CD14-positive monocyte (primary cell): ENCODE measurements at regions not wholly inside any gene's neighbourhood (a gene's known extent, or its start where the extent isn't known, plus 50 kb on each side); places are given as distances from the start of the nearest gene placed in this dataset.

ENCODE experiments used
- DNase-seq, 3 donors: peaks; one replicate each; pipeline ENCODE4 v3.0.0-alpha.2; 2011 to 2022
- H2AFZ ChIP-seq: 2 replicates; pipeline ENCODE4 v1.6.0; 2012; ENCODE audit warnings: mild to moderate bottlenecking, low read depth, low read length, inconsistent platforms; ENCODE audit not compliant: insufficient read depth, poor library complexity, severe bottlenecking
- H3K27ac ChIP-seq, 2 donors: 1 replicate in 1 of 2; 2 replicates in 1 of 2; pipeline ENCODE4 v1.5.1; 2012 to 2013; ENCODE audit warnings: low read length in 2 of 2, control low read depth in 1 of 2, inconsistent platforms in 1 of 2, low read depth in 1 of 2, mild to moderate bottlenecking in 1 of 2
- H3K27me3 ChIP-seq, 2 donors: one replicate each; pipeline versions ENCODE4 v1.6.0 to v1.6.1; 2011 to 2013; ENCODE audit warnings: low read length in 2 of 2; ENCODE audit not compliant: control insufficient read depth in 2 of 2, insufficient read depth in 2 of 2
- H3K36me3 ChIP-seq, 2 donors: replicated peaks in 1 of 2; 1 replicate in 1 of 2; 2 replicates in 1 of 2; pipeline versions ENCODE4 v1.5.1 to v1.6.1; 2012 to 2013; ENCODE audit warnings: low read length in 2 of 2, control low read depth in 1 of 2, inconsistent platforms in 1 of 2, mild to moderate bottlenecking in 1 of 2; ENCODE audit not compliant: insufficient read depth in 2 of 2, control insufficient read depth in 1 of 2
- H3K4me1 ChIP-seq, 2 donors: 1 replicate in 1 of 2; 2 replicates in 1 of 2; pipeline versions ENCODE4 v1.5.1 to v1.6.1; 2012 to 2013; ENCODE audit warnings: low read length in 2 of 2, control low read depth in 1 of 2, inconsistent platforms in 1 of 2, mild to moderate bottlenecking in 1 of 2, moderate library complexity in 1 of 2; ENCODE audit not compliant: insufficient read depth in 2 of 2, control insufficient read depth in 1 of 2
- H3K4me2 ChIP-seq: replicated peaks from 2 replicates; pipeline ENCODE3; 2012; ENCODE audit warnings: low read length, moderate library complexity, mild to moderate bottlenecking; ENCODE audit not compliant: poor library complexity, severe bottlenecking; ENCODE audit errors: extremely low read depth
- H3K4me3 ChIP-seq, 3 experiments: fragments of 200-600 bp in 1 of 3; sonication (generic) in 1 of 3; replicated peaks in 1 of 3; 1 replicate in 2 of 3; 2 replicates in 1 of 3; pipeline ENCODE4 v1.5.1; 2011 to 2013; ENCODE audit warnings: low read length in 3 of 3, mild to moderate bottlenecking in 3 of 3, control low read depth in 2 of 3, low read depth in 2 of 3, inconsistent platforms in 1 of 3, moderate library complexity in 1 of 3
- H3K79me2 ChIP-seq: 2 replicates; pipeline ENCODE4 v1.6.0; 2012; ENCODE audit warnings: mild to moderate bottlenecking, control low read depth, inconsistent platforms, low read length, moderate library complexity; ENCODE audit not compliant: insufficient read depth
- H3K9ac ChIP-seq: 2 replicates; pipeline ENCODE4 v1.6.0; 2017; ENCODE audit warnings: low read length, mild to moderate bottlenecking; ENCODE audit not compliant: insufficient read depth, poor library complexity, severe bottlenecking
- H3K9me3 ChIP-seq, 2 donors: replicated peaks in 1 of 2; 1 replicate in 1 of 2; 2 replicates in 1 of 2; pipeline versions ENCODE4 v1.5.1 to v1.6.1; 2012 to 2013; ENCODE audit warnings: low read length in 2 of 2, control low read depth in 1 of 2; ENCODE audit not compliant: control insufficient read depth in 1 of 2, insufficient read depth in 1 of 2
- H4K20me1 ChIP-seq: 2 replicates; pipeline ENCODE4 v1.6.0; 2012; ENCODE audit warnings: mild to moderate bottlenecking, low read length, control low read depth, moderate library complexity; ENCODE audit not compliant: insufficient read depth
- H3K27ac Mint-ChIP-seq, 7 donors: one replicate each; pipeline ENCODE4 v1.8.0; 2020; ENCODE audit warnings: mild to moderate bottlenecking in 7 of 7, mixed read lengths in 7 of 7, moderate library complexity in 6 of 7, inconsistent platforms in 2 of 7
- H3K27me3 Mint-ChIP-seq, 3 donors: one replicate each; pipeline ENCODE4 v1.8.0; 2021 to 2022; ENCODE audit warnings: low read depth in 3 of 3, mild to moderate bottlenecking in 3 of 3, mixed read lengths in 3 of 3, moderate library complexity in 3 of 3, inconsistent platforms in 1 of 3
- H3K36me3 Mint-ChIP-seq, 2 donors: one replicate each; pipeline ENCODE4 v1.8.0; 2020; ENCODE audit warnings: mixed read lengths in 2 of 2, inconsistent platforms in 1 of 2, mild to moderate bottlenecking in 1 of 2
- H3K4me1 Mint-ChIP-seq: one replicate; pipeline ENCODE4 v1.8.0; 2020; ENCODE audit warnings: mild to moderate bottlenecking, mixed read lengths
- H3K4me3 Mint-ChIP-seq, 2 donors: one replicate each; pipeline ENCODE4 v1.8.0; 2020; ENCODE audit warnings: mild to moderate bottlenecking in 2 of 2, mixed read lengths in 2 of 2, moderate library complexity in 1 of 2
- H3K9me3 Mint-ChIP-seq, 7 donors: one replicate each; pipeline ENCODE4 v1.8.0; 2020 to 2022; ENCODE audit warnings: mixed read lengths in 7 of 7, mild to moderate bottlenecking in 6 of 7, moderate library complexity in 6 of 7, inconsistent platforms in 2 of 7
- WGBS: methylation state at CpG from one replicate; pipeline ENCODE4 v1.1.5; 2013; ENCODE audit warnings: missing lambda C conversion rate; ENCODE audit not compliant: insufficient coverage; 5-methylcytosine and 5-hydroxymethylcytosine counted together
- intact Hi-C, 2 donors: fragments of 100-400 bp; cut with micrococcal nuclease; formaldehyde crosslinking; loops; one replicate each; pipeline versions ENCODE4 v1.15.0 to v1.15.1; 2023
- TF ChIP-seq, protein P1 (sequence below): fragments of 200-600 bp; IDR thresholded peaks from one replicate; pipeline ENCODE4 v1.8.0; 2022; ENCODE audit warnings: antibody characterized with exemption, mild to moderate bottlenecking

DNA sequence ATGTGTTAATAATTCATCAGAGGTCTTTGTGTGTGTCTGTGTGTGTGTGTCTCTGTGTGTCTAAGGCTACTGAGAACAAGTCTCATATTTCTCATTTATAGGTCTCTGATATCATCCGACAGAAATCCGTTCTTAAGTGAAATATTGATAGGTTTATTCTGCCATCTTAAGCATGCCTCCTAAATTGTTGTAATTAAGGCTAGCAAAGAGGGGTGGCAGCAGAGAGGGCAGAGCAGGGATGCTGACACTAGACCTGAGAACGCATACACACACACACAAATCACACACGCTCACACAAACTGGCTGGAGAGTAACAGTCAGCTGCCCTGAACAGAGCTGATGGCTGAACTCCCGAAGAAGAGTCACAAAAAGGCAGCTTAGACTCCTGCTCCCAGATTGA, 84.9 kb upstream of the LRFN2 start:
- Mint-ChIP-seq H3K27ac (no peak overlapping the region), H3K4me3 (no peak overlapping the region), H3K27me3 (peaks cover 0 to 2% (median 2%) of the 10 kb centered on the region in 3 donors), H3K9me3 (peaks cover 0 to 9% (median 4%) of the 10 kb centered on the region in 7 donors), H3K36me3 (no peaks in the 10 kb centered on the region), H3K4me1 (no peaks in the 10 kb centered on the region)
- Histone ChIP-seq H4K20me1 (no peaks in the 10 kb centered on the region), H3K36me3 (no peaks in the 10 kb centered on the region), H3K9me3 (no peaks in the 10 kb centered on the region), H2AFZ (no peak overlapping the region), H3K9ac (no peak overlapping the region), H3K4me2 (no peak overlapping the region), H3K4me3 (no peak overlapping the region), H3K79me2 (no peaks in the 10 kb centered on the region), H3K4me1 (no peaks in the 10 kb centered on the region), H3K27ac (no peak overlapping the region), H3K27me3 (no peaks in the 10 kb centered on the region)
- TF ChIP-seq, protein P1, sequence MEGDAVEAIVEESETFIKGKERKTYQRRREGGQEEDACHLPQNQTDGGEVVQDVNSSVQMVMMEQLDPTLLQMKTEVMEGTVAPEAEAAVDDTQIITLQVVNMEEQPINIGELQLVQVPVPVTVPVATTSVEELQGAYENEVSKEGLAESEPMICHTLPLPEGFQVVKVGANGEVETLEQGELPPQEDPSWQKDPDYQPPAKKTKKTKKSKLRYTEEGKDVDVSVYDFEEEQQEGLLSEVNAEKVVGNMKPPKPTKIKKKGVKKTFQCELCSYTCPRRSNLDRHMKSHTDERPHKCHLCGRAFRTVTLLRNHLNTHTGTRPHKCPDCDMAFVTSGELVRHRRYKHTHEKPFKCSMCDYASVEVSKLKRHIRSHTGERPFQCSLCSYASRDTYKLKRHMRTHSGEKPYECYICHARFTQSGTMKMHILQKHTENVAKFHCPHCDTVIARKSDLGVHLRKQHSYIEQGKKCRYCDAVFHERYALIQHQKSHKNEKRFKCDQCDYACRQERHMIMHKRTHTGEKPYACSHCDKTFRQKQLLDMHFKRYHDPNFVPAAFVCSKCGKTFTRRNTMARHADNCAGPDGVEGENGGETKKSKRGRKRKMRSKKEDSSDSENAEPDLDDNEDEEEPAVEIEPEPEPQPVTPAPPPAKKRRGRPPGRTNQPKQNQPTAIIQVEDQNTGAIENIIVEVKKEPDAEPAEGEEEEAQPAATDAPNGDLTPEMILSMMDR, result no peak
- intact Hi-C loops, result no loop called here
- 88% methylated on average over 3 of the region's 5 CpGs for WGBS
- no peak for DNase-seq

GRCh38 chr6:40671694-40672050, 84.5 kb upstream of the LRFN2 start:
- Histone ChIP-seq H3K4me3 (no peak overlapping the region), H2AFZ (no peak overlapping the region), H3K9me3 (peaks cover 0 to 2% of the 10 kb centered on the region in 2 donors), H3K27ac (no peak overlapping the region), H3K9ac (no peak overlapping the region), H3K4me1 (no peaks in the 10 kb centered on the region), H3K4me2 (no peak overlapping the region), H3K79me2 (no peaks in the 10 kb centered on the region), H3K36me3 (no peaks in the 10 kb centered on the region), H3K27me3 (no peaks in the 10 kb centered on the region), H4K20me1 (no peaks in the 10 kb centered on the region)
- Mint-ChIP-seq H3K4me1 (no peaks in the 10 kb centered on the region), H3K36me3 (no peaks in the 10 kb centered on the region), H3K4me3 (no peak overlapping the region), H3K9me3 (peaks cover 0 to 10% (median 6%) of the 10 kb centered on the region in 7 donors), H3K27ac (no peak overlapping the region), H3K27me3 (peaks cover 0 to 2% (median 2%) of the 10 kb centered on the region in 3 donors)
- no CpG with 5 or more reads among the region's 3 CpGs for WGBS
- TF ChIP-seq, protein P1, result no peak
- no peak for DNase-seq
- intact Hi-C loops, result no loop called here
